ENCODE measurements at regions not wholly inside any gene's neighbourhood (a gene's known extent, or its start where the extent isn't known, plus 50 kb on each side); places are given as distances from the start of the nearest gene placed in this dataset.
A peak's percentile ranks its signal among the peaks of the same experiment; 100 is the strongest.

DNA sequence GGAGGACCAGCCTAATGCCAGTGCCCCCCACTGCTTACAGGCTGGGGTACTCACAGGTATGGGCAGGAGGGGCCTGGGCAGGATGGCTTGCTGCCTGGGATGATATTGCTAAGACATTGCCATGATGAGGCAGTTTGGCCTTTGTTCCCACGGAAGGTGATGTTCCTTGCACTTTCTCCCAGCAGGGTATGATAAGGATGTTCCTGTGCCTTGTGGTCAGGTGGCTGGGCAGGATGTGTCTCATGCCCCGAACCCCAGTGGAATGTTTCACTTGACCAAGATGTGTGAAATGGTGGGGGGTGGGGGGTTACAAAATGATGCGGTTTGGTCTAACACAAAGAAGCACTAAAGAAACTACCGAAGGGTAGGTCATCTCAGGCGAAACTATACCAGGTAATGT, 337.8 kb upstream of the ZFHX3 start:
- DNase-seq: no peak

DNA sequence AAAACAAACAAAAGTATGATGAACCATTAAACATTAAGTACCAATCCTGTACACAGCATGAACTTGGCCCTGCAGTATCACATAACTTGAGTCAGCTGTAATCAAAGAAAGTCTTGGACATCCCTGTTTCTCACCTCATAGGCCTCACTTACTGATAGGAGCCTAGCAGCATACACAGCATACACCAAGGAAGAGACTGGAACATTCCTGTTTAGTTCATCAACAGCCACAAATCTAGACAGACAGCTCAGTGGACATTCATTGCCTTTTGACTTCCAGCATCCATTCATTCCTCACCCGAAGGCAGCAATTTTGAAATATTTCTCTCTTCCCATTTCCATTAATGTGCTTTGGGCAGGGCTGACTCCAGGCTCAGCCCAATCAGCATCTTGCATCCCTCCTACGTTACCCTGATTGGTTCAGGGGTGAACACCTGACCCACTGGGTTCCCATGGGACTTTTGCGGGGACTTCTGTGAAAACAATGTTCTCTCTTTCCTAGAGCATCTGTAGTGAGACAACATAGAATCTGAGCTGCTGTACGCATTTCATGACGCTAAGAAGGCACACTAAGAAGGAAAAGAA, 336.7 kb upstream of the ZFHX3 start:
- no peak for DNase-seq

DNA sequence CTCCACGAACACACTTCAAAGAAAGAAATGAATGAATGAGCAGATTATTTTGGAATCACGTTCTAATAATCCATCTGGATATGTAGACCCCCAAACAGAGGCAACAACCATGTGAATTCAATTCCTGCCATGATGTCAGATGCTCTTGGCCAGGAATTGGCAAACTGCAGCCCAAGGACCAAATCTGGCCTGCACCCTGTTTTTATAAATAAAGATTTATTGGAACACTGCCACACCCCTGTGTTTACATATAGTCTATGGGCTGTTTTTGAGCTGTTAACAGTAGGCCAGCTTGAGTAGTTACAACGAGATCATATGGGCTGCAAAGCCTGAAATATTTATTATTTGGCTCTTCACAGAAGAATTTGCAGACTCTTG, 336.0 kb upstream of the ZFHX3 start:
- DNase-seq: no peak

DNA sequence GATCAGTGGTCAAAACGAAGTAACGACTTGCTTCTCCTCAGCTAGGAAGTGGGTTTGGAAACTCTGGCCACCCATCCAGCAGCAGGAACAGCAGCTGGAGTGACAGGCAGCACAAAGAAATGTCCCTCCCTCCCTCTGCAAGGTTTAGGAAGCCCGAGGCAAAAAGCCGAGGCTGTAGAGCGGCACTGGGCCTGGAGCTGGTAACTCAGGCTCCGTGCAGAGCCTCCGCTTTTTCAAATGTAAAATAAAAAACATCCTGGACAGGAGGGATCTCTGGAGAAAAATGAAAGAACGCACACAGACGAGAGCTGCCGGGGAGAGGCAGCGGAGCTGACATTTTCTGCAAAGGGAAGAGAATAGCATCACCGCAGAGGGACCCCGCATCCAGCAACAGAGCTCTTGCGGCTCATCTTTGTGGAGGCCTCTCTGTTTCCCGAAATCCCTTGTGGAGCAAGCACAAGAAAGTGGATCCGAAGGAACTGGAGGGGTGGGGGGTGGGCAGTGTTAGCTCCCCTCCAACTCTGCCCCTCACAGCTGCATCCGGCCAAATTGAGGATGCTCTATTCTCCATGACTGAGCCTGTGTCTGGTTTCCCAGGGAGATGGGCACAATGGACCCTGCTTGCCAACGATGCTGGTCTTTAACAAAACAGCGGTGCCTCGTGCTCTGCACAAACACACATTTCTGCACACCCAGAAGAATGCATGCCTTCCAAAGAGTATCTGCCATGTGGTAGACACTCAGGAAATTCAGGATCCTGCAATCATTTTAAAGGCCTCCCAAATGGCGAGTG, 335.5 kb upstream of the ZFHX3 start:
- no peak for DNase-seq

DNA sequence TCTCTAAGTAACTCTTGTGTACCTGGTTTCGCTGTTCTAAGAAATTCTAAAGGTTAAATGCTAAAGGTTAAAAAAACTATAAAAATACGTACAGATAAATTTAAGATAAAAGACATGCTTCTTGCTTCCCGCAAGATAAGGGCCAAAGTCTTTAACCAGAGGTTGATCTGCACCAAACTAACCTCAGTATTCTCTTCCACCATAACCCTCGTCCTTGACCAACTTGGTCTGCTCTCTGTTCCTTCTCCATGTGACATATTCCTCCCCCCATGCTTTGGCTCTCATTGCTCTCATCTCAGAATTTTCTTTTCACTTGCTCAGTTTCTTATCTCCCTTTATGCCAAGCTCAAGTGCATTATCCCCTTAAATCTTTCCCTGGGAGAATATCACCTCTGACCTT, 330.5 kb upstream of the ZFHX3 start:
- no peak for DNase-seq

DNA sequence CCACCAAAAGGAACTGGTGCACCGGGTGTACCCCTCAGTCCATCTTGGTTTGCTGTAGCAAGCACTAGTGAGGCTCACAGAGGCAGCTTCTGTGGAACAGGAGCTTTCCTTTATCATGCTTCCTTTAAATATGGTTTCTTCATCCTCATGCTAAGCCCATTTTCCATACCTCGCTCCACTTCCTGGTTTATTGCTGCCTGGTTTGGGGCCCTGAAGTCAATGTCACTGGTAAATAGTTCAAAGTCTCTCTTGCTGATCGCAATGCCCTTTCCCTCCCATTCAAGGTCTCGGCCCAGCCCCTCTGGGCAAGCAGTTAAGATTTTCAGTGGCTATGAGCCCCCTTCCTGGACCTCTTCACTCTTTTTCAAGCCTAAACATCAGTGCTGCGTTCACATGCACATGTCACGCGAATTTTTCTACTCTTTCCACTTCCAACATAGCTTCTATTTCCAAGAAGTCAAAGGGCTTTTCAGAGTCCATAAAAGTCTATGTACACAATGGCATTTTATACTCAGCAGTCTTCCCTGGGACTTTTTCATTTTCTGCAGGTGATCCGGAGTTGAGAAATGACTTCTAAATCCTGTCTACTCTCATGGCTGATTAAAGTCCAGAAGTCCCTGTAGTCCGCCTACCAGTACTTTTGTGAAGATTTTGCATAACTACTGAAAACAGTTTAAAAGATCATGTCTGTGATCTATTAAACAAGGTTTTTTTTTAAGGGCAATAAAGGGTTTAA, 323.8 kb upstream of the ZFHX3 start:
- DNase-seq: no peak

DNA sequence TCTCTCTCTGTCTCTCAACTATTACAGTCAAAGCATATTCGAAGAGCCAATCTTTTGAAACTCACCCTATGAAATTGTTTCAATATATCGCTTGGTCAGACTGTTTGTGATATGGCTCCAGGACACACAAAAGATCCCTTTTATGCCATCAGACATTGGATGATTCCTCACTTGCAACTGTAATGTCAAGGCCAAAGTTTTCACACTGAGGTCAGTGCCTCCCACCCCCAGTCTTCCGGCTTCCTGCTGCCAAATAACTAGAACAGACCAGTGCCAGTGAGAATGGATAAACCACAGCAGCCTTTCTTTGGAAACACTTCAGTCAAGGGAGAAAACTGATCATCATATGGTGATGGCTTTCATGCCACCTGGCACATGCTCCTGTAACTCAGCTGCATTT, 321.9 kb upstream of the ZFHX3 start:
- no peak for DNase-seq

DNA sequence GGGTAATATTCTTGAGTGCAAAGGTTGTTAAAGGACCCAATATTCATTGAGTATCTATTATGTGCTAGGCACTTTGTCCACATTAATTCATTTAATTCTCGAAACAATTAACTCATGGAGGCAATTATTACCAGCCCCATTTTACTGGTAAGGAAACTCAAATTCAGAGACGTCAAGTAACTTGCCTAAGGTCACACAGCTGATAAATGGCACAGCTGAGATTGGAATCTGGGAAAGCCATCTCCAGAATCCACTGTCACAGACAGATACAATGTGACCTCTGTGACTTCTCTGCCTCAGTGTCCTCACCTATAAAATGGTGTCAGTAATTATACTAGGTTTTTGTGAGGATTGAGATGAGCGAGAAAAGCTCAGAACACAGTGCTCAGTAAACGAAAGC, 320.8 kb upstream of the ZFHX3 start:
- no peak for DNase-seq

DNA sequence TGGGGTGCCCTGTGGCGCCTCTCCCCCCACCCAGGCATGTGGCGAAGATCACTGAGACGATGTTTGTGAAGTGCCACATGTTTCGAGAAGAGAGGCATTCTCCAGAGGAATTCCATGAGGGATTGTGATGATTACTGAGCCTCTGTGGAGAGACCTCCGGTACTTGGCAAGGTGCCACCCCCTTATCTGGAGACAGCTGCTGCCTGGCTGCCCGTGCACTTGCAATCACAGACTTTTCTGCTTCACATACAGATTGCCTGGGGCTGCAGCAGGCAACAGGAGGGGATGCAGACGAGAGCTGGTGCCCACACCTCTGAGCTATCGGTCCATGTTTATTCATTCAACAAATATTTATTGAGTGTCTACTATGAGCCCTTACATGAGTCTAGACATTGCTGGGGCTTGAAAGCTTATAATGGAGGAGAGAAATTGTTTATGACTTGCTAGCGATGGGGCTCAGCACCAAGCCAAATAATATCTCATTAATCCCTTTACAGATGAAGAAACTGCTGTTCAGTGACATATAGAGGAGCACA, 317.2 kb upstream of the ZFHX3 start:
- peak; percentile 3 for DNase-seq

DNA sequence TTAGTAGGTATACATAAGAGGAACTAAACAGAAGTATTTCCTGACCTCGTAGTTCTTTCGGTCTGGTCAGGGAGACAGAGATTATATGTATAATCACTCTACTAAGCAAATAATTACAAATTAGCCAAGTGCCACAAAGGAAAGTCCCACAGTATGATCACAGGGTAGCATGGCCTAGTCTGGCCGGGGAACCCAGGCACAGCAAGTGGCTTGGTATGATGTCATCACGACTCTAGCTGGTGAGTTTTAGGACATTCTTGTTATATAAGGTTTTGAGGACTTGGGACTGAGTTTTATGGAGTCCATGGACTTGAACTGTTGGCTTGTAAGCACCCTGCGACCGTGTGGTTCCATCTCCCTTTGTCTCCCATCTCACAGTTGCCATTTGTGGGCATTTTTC, 316.5 kb upstream of the ZFHX3 start:
- no peak for DNase-seq

DNA sequence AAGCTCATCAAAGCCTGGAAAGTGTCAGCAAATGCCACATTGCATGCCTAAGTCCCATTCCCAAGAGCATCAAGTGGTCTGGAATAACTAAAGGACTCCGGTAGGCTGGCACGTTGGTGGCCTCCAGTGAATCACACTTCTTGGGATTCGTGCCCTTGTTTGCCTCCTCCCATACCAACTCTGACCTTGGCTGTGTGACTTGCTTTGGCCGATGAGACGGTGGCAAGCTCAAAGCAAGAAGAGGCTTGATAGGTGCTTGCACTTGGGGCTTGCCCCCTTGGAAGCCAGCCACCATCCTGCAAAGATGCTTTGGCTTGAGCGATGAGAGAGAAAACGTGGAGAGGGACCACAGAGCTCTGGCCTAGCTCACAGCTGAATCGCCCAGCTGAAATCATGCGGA, 313.1 kb upstream of the ZFHX3 start:
- no peak for DNase-seq

DNA sequence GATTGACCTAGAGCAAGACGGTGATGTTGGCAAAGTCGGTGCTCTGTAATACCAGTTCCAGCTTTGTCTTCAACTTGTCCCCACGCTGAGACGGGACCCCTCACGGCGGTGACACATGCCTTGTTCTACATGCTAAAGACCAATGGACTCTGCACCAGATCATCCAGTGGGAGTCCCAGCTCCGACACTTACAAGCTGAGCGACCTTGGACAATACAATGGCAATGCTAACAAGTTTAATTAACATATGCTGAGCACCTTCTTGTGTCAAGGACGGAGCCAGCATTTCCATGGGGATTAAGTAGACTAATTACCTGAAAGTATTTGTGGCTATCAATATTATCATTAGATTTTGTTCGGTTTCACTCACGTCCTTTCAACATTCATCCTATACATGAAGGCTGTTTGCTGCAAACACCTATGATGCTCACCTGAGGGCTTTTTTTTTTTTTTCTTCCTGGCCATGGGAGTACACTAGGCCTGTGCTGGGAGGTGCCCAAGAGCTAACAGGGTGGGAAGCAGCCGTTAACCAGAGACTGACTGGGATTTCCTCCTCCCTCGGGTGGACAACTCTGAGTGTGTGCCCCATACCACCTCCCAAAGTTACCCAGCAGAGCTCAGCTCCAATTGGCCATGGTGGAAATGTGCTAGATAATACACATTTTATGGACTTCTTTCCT, 308.6 kb upstream of the ZFHX3 start:
- DNase-seq: no peak

DNA sequence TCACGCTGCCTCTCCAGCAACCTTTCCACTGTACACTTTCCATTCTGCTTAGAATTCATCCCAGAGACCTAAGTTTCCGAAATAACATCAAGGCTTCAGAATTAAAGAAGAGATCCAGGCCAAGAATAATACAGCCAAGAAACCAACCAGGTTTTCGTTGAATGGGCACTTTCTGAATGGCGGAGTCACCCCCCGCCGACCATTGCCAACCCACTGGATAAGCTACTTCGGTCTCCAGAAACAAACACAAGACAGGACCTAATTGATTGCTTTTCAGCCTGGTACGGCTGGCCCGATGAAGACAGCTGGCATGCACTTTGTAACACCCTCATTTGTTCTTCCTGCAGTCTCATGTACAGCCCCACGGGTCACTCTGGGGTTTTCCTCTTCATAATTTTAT, 308.1 kb upstream of the ZFHX3 start:
- DNase-seq: no peak

DNA sequence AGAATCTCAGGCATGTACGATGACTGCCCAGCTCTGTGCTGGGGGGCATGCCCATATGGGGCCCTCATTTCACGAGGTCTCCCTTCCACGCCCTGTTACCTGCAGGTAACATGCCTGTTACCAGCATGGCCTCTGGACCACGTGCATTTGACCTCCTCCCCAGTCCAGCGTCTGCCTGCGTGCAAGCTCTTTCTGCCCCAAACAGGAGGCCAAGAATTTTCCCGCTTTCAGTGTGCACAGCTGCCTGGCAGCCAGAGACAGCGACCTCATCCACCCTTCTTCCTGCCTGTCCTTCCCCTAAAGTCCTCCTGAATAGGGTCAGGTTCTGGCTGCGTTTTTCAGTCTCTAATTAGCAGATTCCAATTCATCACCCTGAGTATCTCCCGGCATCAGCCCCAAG, 306.5 kb upstream of the ZFHX3 start:
- no peak for DNase-seq

DNA sequence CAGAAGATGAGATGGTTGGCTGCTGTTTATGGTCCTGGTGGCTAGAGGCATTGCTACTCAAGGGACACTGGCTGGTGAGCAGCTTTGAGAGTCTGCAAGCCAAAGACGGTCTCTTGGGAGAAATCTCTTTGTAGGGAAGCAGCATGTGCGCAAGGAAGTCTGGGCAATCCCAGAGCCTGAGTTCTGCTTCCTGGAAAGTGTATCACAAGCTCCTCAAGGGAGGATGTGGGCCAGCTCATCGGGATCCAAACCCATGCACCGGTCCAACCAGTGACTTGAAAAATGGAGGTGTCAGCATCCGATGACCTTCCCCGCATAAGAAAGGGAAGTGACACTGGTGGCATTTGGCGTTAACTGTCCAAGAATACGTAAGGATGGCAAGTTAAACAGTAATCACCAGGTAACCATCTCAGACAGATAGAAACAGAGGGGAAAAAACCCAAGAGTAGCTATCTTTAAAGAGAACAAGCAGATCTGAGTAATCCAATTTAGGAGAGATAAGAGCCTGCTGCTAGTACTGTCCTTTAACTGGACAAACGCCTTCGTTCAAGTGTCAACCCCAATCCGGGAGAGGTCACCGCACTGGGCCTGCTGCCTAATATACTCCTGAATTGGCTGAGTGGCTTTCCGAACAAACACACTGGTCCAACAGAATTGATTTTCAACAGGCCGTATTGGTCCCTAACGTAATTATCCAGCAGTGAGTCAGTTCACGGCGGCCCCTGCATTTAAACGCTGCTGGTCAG, 303.0 kb upstream of the ZFHX3 start:
- DNase-seq: no peak

DNA sequence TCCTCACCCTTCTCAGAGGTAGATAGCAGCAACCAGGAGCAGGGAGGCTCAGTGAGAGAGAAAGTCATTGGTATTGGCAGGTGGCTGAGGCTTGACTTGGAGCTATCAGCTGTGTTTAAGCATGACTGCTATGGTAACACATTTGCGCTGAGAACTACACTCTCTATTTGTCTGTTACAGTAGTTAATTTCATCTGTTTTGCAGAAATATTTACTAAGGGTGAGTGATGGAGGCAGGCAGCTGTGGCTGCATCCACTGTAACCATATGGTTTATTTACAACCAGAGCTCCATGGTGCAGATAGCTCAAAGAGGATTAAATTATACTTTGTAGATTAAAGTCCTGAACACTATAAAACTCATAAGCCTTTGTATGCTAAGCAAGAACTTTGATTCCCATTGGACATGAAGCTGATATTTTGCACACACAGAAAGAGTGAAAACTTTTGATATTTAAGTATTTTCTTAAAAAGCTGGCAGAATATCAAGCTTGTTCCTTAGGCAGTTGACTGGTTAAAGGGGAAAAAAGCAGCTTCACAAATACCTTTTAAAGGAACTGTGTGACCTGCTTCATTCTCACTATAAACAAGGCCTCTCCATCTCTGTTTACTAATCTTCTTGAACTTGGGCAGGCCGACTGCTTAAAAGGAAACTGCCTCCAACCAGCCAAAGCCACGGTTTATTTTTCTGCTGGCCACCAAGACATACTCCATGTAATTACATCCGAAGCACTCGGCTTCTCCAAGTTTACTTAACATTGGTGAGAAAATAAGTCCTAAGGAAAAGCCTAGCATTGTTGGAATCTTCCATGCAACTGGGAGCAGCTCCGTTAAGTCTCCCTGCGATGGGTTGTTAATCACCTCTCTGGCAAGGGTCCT, 299.8 kb upstream of the ZFHX3 start:
- no peak for DNase-seq

DNA sequence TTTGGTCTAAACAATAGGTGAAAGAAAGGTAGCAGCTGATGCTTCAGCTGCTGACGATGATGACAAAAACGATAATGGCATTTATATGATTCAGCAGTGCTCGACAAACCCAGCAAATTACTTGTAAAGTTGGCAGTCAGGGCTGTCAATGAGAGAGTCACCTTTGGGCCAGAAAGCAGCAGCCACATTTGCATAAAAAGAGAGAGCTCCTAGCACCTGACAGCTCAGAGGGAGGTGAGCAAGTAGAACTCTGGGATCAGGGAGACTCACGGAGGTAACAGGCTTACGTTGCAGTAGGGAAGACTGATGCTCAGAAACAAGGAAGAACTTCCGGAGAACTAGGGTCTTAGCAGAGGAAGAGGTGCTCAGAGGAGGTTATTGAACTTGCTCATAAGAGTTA, 291.9 kb upstream of the ZFHX3 start:
- DNase-seq: no peak

DNA sequence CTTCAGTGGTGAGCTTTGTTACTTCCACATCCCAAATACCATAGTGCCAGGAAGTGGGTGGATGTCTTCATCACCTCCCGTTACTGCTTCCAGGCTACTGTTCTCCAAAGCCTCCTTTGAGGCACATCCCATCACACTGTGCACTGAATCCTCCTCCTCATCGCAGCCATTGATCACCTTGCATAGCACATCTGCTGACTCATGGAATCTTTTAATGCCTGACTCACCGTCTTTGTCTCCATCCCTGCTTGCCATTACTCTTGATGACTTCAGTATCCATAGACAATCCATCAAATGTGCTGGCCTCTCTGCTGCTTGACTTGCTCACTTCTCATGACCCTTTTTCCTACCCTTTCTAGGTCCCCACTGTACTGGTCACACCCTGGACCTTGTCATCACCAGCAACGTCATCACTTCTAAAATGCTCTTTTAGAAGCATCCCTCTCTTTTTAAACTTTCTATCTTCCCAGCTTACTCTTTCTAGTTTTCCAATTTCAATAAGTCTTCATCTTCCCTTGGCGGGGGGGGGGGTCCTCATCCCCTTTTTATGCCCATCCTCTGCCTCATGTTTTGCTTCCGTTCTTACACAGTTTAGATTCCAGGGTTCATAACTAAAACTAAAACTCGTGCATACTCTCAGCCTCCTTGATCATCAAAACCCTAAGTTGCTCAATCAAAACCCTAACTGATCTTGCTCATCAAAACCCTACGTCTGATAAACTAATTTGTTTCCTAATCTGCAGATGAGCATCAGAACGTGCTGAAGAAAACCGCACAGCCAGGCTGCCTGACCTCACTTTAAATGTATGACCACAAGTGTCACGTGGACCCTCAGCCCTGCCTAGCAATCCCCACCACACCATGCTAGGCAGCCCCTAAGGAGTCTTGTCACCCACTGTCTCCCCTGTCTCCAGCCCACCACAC, 289.7 kb upstream of the ZFHX3 start:
- DNase-seq: no peak

DNA sequence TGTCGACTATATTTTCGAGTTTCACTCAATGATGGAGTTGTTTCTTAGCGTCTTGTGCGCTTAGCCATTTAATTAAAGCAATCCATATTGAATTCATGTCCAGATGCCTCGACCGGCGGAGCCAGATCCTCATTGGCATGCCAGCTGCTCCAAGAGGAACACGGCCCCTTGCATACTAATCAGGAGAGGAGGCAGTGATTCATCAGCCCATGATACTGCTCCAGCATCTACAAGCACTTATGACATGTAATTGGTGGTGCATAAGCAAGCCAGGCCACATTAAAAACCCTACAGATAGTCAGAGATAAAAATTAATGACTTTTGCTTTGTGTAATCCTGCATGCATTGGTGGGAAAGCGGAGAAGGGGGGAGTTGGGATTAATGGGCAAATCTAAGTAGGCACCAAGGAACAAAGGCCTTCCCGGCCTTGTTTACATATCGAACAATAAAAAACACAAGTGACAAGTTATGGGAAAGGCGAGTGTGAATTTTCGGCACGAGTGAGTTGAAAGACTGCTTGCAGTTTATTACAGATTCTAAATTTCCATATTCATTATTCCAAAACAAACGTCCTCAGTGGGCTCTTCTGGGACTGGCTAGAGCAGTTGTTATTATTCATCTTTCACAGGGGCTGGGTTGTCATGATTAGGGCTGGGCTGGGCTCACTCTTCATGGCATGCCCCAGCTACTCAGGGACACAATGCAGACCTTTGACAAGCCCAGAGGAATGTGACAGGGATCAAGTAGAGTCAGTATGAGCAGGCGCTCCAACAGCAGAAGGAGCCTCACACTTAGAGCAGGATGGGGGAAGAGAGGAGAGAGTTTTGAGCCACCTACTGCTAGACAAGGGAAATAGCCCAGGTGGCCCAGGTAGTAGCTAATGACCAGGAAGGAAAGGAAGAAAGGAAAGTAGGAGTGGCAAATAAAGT, 281.7 kb upstream of the ZFHX3 start:
- DNase-seq: no peak
